NCI-H146 (cell line): ENCODE measurements at regions not wholly inside any gene's neighbourhood (a gene's known extent, or its start where the extent isn't known, plus 50 kb on each side); places are given as distances from the start of the nearest gene placed in this dataset.

Source experiments
- DNase-seq: peaks from one replicate; lab custom pipeline; 2025; lab: John Stamatoyannopoulos, UW

DNA sequence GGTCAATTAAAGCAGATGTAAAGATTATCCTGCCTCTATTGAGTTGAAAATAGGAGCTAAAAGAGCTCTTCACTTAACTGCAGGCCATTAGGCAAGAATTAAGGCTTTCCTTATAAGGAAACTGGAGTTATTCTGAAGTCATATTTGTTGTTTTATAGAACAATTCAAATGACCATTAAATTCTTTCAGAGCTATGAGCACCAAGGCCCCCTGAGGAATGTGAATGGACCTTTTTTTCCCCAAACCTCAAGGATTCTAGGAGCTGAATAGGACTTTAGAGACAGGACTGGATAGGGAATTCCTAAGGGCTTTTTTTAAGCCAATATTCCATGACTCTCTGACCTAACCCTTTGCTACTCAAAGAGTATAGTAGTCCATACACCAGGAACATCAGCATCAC, 565.7 kb upstream of the BTBD3 start:
- DNase-seq: no peak

DNA sequence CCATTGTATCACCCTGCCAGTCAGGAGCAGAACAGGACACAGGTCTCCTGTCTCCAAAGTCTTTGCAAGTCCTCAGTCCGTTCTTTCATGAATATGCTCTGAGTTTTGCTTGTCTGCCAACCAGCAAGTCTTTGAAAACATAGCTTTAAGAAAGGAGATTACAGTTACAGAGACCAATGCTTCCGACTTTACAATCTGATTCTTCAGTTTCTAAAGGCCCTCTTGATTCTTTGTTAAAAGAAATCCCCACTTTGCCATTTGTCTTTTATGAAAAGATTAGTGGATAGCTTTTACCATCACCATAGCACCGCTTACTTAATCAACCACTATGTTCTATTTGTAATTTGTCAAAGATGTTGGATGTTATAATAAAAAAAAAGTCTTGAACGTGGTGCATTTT, 562.8 kb upstream of the BTBD3 start:
- no peak for DNase-seq

DNA sequence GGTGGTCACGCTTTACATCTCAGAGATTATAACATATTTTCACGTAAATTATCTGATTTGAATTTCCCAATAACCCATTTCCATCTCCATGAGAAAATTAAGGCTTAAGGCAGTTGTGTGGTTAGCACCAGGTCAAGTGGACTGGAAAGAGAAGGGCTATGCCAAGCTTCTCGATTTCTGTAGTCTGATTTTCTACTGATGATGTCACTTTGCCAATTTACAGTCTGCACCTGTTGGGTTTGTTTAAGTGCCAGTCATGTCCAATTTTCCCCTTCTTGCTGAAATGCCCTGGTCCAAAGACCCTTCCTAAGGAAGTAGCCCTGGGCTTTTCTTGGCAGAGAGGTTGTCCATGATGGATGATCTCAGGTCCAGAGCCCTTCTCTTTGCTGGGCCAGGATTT, 562.3 kb upstream of the BTBD3 start:
- DNase-seq: no peak

DNA sequence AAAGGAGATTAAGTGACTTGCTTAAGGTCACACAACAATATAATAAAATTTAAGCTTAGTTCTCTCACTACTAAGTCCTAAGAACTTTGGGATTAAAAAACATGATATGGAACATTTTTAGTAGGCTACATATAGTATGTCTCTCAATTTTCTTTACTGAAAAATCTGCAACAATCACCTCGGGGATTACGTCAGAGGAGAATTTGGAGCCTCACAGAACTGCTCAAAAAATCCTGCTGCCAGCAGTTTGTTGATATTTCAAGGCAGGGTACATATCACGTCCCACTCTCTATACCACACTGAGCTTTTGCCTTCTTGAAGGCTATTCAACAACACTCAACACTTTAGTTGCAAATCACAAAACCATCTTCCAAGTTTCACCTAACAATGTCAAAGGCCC, 561.6 kb upstream of the BTBD3 start:
- DNase-seq: no peak

DNA sequence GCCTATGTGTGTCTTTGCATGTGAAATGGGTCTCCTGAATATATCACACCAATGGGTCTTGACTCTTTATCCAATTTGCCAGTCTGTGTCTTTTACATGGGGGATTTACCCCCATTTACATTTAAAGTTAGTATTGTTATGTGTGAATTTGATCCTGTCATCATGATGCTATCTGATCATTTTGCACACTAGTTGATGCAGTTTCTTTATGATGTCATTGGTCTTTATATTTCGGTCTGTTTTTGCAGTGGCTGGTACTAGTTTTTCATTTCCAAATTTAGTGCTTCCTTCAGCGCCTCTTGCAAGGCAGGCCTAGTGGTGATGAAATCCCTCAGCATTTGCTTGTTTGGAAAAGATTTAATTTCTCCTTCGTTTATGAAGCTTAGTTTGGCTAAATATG, 555.2 kb upstream of the BTBD3 start:
- DNase-seq: no peak

DNA sequence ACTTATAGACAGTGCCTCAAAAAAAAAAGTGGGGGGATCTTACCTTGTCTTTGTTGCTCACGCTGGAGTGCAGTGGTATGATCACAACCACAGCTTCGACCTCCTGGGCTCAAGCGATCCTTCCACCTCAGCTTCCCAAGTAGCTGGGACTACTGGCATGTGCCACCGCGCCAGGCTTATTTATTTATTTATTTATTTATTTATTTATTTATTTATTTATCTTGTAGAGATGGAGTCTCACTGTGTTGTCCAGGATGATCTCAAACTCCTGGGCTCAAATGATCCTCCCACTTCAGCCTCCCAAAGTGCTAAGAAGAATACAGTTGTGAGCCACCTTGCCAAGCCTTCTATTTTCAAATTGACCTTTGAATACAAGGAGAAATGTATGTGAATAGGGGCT, 553.0 kb upstream of the BTBD3 start:
- DNase-seq: no peak

DNA sequence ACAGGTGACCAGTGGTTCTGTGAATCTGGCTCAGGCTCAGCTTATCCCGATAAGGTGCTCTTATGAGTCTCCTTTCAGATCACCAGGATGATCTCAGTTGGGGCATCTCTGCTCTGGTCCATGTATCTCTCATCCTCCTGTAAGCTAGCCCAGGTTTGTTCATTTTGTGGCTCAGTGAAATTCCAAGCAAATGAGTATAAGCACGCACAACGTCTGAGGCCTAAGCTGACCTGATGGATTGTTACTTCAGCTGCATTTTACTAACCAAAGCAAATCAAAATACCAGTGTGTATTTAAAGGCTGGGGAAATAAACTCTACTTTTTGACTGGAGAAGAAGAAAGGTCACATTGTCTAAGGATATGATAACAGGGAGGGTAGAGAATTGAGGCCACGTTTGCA, 551.0 kb upstream of the BTBD3 start:
- no peak for DNase-seq

DNA sequence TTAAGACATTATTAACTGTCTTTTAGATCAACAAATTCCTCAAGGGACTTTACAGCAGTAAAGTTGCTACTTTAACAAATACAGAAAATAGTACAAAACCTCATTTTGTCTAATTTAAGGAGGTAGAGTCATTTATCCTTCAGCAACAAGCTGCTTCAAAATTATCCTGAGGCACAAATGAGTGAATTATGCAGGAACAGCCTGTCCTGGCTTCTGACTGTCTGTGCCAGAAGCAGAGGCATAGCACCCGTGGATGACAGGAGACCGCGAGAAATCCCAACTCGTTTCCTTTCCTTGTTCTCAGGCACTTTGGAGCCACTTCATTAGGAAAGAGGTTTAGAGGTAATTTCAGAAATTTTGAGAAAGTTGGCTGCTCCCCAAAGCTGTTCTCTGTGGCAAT, 549.2 kb upstream of the BTBD3 start:
- DNase-seq: no peak

DNA sequence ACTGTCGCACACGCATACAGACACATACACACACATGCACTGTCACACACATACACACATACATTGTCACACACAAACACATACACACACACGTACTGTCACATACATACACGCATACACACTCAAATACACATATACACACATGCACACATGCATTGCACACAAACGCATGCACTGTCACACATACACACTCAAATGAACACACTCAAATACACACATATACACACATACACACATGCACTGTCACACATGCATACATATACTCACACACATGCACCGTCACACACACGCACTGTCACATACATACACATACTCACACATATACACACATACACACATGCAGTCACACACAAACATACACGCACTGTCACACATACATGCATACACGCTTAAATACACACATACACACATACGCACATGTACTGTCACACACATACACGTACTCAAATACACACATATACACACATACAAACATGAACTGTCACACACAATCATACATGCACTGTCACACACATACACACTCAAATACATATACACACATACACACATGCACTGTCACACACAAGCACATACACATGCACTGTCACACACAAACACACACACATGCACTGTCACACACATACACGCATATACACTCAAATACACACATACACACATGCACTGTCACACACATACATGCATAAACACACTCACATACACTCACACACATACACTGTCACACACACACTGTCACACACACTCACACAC, 548.6 kb upstream of the BTBD3 start:
- DNase-seq: no peak

DNA sequence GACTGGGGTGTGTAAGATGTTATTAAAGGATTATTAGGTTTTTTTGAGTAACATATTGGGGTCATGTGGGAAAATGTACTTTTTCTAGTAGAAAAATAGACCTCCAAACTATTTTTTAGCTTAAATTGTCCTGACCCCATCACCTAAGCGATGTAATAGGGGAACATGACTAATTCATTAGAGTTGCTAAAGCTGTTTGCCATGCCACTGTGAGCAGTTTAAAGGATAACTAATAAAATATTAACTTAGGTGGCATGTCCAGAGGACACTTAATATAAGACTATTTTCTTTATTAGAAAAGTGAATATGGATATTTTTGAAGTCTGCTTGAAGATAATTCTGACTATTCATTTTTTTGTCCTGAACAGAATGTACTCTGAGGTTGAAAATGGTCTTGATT, 545.9 kb upstream of the BTBD3 start:
- no peak for DNase-seq

DNA sequence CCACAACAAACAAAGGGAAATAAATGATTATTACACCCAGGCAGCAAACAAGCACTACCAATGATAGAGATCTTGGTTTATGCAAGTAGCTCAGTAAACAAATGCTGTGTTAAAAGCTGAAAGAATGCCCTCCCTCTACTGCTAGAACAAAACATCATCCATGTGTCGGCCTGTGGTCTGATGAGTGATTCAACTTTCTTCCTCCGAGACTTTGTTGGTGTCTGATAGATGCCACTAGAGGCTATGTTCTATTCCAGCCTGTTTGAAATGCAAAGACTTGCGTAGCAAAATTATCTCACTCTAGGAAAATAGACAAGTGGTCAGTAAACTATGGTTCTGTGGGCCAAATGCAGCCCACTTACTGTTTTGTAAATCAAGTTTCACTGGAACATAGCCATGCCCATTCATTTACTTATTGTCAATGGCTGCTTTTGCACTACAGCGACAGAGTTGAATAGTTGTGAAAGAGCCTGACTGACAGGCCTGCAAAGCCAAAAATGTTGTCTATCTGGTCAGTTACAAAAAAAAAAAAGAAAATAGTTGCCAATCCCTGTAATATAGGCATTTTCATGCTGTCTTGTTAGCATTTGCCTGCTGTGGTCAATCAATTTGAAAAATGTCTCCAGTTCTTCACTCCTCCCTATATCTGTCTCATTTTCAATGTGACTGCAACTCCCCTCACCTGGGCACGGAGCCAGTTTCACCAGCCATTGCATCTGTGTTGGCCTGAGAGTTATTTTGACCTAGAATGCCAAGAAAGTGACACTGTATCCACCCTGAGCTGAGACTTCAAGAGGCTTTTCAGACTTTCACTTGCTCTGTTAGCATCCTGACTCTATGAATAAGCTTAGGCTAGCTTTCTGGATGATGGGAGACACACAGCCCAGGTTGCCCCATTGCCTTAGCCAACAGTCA, 544.6 kb upstream of the BTBD3 start:
- DNase-seq: peak; percentile 3

DNA sequence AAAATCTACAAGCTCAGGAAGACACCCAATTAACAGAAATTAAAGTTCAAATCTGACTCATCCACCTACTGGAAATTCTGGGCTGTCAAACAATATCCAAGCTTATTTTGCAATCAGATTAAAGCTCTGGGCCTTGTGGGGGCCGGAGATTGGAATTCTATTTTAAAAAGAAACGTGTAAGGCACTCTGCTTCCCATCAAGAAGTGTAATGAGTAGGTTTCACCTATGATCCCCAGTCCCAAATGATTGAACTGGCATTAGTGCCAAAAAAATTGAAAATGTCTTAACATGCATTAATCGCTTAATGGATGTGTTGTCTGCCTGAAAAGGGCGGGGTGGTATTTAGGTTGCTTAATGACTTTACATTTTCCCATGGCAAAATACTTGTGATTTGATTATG, 542.4 kb upstream of the BTBD3 start:
- no peak for DNase-seq

DNA sequence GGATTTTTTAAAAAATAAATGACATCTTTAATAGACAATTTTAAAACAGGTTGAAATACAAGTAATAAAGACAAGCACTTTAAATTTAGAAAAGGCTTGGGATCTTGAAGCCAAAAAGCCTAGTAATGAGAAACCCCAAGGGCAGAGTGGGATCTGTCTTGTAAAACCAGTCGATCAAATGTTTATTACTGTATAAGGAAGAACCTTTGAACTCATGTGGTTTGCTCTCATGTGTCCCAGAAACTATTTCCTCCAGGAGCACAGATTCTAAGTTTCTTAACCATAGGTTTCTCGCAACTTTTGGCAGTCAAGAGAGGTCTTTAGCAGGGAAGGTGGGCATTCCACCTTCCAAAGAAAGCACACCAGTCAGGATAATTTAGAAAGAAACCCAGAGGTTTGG, 541.7 kb upstream of the BTBD3 start:
- no peak for DNase-seq

DNA sequence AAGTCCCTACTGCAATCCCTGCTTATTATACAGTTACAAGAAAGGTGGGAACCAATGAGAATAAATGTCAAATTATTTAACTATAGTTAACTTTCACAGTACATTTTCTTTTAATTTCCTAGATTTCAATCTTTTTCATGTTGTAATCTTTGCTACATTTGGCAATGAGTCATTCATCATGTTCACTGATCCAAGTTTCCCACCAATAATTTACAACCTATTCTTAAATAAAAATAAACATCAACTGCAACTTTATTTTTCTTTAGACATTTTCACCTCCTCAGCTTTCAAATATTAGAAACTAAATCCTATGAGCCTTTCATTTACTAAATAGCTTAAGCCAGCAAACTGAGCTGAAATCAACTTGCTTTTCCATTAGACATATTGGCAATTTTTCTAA, 541.3 kb upstream of the BTBD3 start:
- no peak for DNase-seq

DNA sequence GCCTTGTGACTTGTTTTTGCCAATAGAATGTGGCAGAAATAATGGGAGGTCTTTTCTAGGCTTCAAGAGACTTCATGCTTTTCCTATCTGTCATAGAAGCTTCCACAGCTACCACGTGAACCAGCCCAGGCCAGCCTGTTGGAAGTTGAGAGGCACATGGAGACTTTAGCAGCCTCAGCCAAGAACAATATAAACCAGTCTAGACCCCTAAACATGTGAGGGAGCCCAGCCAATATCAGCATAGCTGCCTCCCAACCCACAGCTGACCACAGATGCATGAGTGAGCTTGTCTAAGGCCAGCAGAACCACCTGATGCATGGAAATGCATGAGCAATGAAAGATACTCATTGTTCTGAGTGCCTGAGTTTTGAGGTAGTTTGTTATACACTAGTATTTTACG, 540.7 kb upstream of the BTBD3 start:
- no peak for DNase-seq

DNA sequence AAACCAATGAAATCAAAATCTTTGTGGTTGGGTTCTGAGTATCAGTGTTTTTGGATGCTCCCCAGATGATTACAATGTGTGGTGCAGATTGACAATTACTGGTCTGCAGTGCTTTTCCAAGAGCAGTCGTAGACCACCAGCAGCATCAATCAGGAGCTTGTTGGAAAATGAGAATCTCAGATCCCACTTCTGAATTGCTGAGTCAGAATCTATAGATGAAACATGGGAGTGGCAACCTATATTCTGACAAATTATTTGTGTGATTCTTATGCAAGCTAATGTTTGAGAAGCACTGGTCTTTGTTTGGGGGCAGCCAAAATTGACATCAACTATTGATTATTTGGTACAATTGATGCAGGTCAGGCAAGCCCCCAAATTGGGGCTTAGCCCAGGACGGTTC, 539.9 kb upstream of the BTBD3 start:
- DNase-seq: no peak

DNA sequence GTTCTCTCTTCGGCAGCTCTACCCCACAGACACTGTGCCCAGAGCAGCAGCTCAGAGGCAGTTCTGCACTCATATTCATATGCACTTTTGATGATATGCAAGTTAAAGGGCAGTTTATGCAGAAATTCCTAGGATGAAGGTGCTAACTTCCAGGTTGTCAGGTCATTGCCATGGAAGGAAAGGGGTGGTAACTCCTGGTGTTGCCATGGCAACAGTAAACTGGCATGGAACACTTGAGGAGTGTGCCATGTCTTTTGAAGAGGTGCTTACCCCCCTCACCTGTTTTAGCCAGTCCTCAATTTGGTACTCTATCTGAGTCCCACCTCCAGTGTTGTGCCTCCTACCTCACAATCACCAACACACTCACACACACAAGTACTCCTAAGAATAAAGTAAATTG, 539.4 kb upstream of the BTBD3 start:
- DNase-seq: peak; percentile 12

DNA sequence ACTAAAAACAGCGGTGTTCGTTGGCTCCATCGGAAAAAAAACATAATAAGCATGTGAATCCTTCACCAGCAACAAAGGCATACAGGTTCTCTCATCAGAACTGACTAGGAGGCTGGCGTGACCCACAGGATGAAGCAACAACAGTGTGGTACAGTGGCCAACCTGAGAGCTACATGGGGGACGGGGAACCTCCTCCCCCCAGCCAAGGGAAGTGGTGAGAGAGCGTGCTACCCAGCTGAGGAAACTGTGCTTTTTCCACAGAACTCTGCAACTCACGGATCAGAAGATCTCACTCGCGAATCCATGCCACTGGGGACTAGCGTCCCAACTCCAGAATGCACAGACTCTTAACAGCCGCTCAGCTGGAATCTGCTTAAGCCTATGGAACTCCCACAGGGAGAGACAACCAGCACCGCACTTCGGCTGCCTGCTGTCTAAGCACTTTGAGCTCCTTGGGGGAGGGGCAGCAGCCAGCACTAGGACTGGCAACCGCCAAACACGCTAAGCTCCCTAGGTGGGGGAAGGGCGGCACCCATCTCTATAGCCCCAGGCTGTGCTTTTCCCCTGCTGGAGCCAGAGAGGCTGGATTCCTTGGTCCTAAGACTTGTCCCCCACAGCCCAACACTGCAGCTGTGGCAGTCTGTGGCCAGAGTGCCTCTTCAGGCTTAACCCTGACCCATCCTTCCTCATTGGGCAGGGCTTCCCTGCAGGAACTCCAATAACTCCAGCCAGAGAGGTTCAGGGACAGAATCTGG, 538.3 kb upstream of the BTBD3 start:
- DNase-seq: peak; percentile 87

DNA sequence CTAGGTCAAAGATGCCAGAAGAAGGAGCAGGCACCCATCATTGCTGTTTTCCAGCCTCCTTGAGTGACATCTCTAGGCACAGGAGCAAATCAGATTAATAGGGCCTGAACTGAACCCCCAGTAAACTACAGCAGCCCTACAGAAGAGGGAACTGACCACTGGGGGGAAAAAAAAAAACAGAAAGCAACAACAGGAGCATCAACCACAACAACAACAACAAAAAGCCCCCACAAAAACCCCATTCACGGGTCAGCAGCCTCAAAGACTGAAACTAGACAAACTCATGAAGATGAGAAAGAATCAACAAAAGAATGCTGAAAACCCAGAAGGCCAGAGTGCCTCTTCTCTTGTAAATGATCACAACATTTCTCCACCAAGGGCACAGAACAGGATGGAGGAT, 537.4 kb upstream of the BTBD3 start:
- DNase-seq: no peak

DNA sequence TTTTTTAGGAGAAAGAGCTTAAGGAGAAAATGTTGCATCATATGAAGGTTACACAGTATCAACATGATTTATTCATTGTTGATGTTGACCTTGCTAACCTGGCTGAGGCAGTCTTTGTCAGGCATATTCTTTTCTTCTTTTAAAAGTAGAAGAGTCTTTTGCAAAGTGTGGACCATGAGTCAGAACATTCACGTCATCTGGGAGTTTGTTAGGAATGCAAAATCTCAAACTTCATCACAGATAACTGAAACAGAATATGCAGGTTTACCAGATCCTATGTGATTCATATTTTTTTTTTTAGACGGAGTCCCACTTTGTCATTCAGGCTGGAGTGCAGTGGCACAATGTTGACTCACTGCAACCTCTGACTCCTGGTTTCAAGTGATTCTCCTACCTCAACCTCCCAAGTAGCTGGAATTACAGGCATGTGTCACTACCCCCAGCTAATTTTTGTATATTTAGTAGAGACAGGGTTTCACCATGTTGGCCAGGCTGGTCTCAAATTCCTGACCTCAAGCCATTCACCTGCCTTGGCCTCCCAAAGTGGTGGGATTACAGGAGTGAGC, 530.4 kb upstream of the BTBD3 start:
- DNase-seq: no peak

DNA sequence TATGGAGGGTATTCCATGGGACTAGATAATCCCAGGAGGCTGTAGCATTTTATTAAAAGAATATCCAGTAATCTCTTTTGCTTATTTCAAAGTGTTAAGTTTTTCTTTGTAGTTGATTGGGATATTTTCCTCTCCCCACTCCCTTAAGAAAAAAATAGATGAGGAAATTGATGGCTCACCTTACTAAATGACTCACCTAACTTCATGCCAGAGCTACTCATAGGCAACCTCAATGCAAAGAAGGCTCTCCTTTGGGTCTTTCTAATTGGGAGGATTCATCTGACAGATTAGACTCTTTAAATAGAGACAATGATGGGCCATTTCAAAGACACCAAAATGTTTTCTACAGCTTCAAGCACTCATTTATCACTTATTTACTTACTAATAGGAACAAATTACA, 528.5 kb upstream of the BTBD3 start:
- DNase-seq: no peak

DNA sequence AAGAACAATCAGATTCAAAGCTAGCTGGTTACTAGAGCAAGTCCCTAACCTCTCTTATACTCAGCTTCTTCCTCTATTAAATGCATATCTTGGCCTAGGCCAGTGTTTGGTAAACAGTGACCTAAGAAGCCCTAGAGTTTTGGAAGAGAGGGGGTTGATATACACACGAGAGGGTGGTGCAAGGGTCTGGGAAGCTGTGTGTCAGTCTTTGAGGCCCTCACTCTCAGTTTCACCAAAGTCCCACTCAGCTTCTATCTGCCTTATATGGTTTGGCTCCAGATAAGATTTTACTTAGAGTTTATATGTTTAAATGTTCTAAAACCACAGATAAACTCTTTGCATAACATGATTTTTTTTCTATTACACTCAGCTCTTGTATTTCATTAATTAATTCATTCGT, 526.1 kb upstream of the BTBD3 start:
- DNase-seq: no peak
